Ovary (tissue), 7 donors: ENCODE measurements at regions not wholly inside any gene's neighbourhood (a gene's known extent, or its start where the extent isn't known, plus 50 kb on each side); places are given as distances from the start of the nearest gene placed in this dataset.

Source experiments
- DNase-seq, 5 donors: peaks; one replicate each; pipeline ENCODE4 v3.0.0-alpha.2; 2019 to 2020
- H3K27ac ChIP-seq, 2 donors: fragments of 200-600 bp; one replicate each; pipeline versions ENCODE4 v1.5.1 to v1.8.0; 2019 to 2022
- H3K27me3 ChIP-seq: fragments of 200-600 bp; one replicate; pipeline ENCODE4 v1.8.0; 2022
- H3K36me3 ChIP-seq: fragments of 200-600 bp; sonication (generic); one replicate; pipeline ENCODE4 v1.5.1; 2019
- H3K4me1 ChIP-seq: one replicate; pipeline ENCODE4 v1.8.1; 2013; ENCODE audit warnings: mild to moderate bottlenecking, moderate library complexity; ENCODE audit not compliant: insufficient read depth
- H3K4me3 ChIP-seq: fragments of 200-600 bp; sonication (generic); one replicate; pipeline ENCODE4 v1.5.1; 2017
- H3K9me3 ChIP-seq, 2 donors: fragments of 200-600 bp in 1 of 2; sonication (generic) in 1 of 2; one replicate each; pipeline versions ENCODE4 v1.5.1 to v1.8.1; 2013 to 2019; ENCODE audit warnings: mild to moderate bottlenecking in 1 of 2, moderate library complexity in 1 of 2
- CTCF ChIP-seq, 3 donors: fragments of 450-650 bp in 2 of 3; fragments of 200-600 bp in 1 of 3; IDR thresholded peaks; one replicate each; pipeline versions ENCODE4 v1.5.1 to v1.8.0; 2016 to 2022; ENCODE audit warnings: antibody characterized with exemption in 3 of 3, mild to moderate bottlenecking in 1 of 3
- EP300 ChIP-seq: sonication (generic); formaldehyde crosslinking; IDR thresholded peaks from one replicate; pipeline ENCODE4 v1.6.1; 2017; ENCODE audit warnings: antibody characterized with exemption
- POLR2A ChIP-seq: fragments of 450-650 bp; IDR thresholded peaks from one replicate; pipeline ENCODE4 v1.6.1; 2017; ENCODE audit warnings: antibody characterized with exemption, mild to moderate bottlenecking, moderate library complexity
- WGBS, 3 donors: extraction: QIAGEN DNeasy Blood & Tissue Kit in 1 of 3; methylation state at CpG; one replicate each; pipeline versions ENCODE4 v1.1.5 to v1.1.7; 2013 to 2017; 5-methylcytosine and 5-hydroxymethylcytosine counted together
- intact Hi-C, 4 donors: fragments of 100-400 bp; cut with DNase I; formaldehyde crosslinking; loops; one replicate each; pipeline versions ENCODE4 v1.11.0 to v1.15.1; 2022 to 2023
- donor health status: DM: no; HTN: no; CAD: no; lungs with moderate emphysema.
- donor health status: DM: no; HTN: no; CAD: no.
- donor health status: Bipolar disorder and iron deficiency.
- donor health status: DM: no; HTN: no; CAD: no.
- donor health status: DM: yes; HTN: yes; CAD: no.

- no peak for DNase-seq
- no peak for TF ChIP-seq POLR2A
- no peak for TF ChIP-seq CTCF (IDR thresholded peaks at IDR 0.05)
- no peak for TF ChIP-seq EP300
- no peak overlapping the region for H3K4me3 ChIP-seq
- no peaks in the 10 kb centered on the region for H3K36me3 ChIP-seq
- 70 to 82% (median 78%) methylated on average over 5 of the region's 5 CpGs for WGBS, 3 donors
- H3K9me3 ChIP-seq = no peaks in the 10 kb centered on the region
- H3K27ac ChIP-seq = no peak overlapping the region
- no peaks in the 10 kb centered on the region for H3K27me3 ChIP-seq
- intact Hi-C loops = no loop called here
- H3K4me1 ChIP-seq = no peaks in the 10 kb centered on the region
Observed at GRCh38 chr5:25963251-25964008, 1075.0 kb downstream of the CDH9 start.

- H3K27ac ChIP-seq = no peak overlapping the region
- H3K36me3 ChIP-seq = no peaks in the 10 kb centered on the region
- H3K4me1 ChIP-seq = no peaks in the 10 kb centered on the region
- 15 to 54% (median 18%) methylated on average over 2 of the region's 2 CpGs for WGBS, 3 donors
- no peak overlapping the region for H3K4me3 ChIP-seq
- intact Hi-C loops = no loop called here
- no peak for TF ChIP-seq POLR2A
- TF ChIP-seq CTCF (IDR thresholded peaks at IDR 0.05) = no peak
- no peak for TF ChIP-seq EP300
- no peak for DNase-seq
- no peaks in the 10 kb centered on the region for H3K27me3 ChIP-seq
- H3K9me3 ChIP-seq = no peaks in the 10 kb centered on the region
Observed at GRCh38 chr5:25955337-25955736, 1083.0 kb downstream of the CDH9 start.

- intact Hi-C loops = no loop called here
- no peaks in the 10 kb centered on the region for H3K9me3 ChIP-seq
- no peaks in the 10 kb centered on the region for H3K36me3 ChIP-seq
- no peak for DNase-seq
- H3K27me3 ChIP-seq = no peaks in the 10 kb centered on the region
- no peak overlapping the region for H3K27ac ChIP-seq
- no peak overlapping the region for H3K4me3 ChIP-seq
- 73 to 84% (median 82%) methylated on average over 4 of the region's 4 CpGs for WGBS, 3 donors
- no peaks in the 10 kb centered on the region for H3K4me1 ChIP-seq
- TF ChIP-seq EP300 = no peak
Observed at GRCh38 chr5:25950681-25951080, 1087.7 kb downstream of the CDH9 start.

GRCh38 chr5:25948278-25948677 is 1090.1 kb downstream of the CDH9 start:
- TF ChIP-seq EP300 (no peak), CTCF (IDR thresholded peaks at IDR 0.05) (no peak), POLR2A (no peak)
- WGBS, 3 donors = 80 to 93% (median 84%) methylated on average over 4 of the region's 4 CpGs
- no peaks in the 10 kb centered on the region for H3K4me1 ChIP-seq
- H3K27ac ChIP-seq = no peak overlapping the region
- no peaks in the 10 kb centered on the region for H3K27me3 ChIP-seq
- H3K36me3 ChIP-seq = no peaks in the 10 kb centered on the region
- H3K9me3 ChIP-seq = no peaks in the 10 kb centered on the region
- H3K4me3 ChIP-seq = no peak overlapping the region
- intact Hi-C loops = loop anchor here in 1 of 4 donors (2.0 kb wide), 1 partner anchor 27 kb away; no protein-coding TSS in a partner anchor
- no peak for DNase-seq

GRCh38 chr5:25944786-25945185 is 1093.6 kb downstream of the CDH9 start:
- Histone ChIP-seq H3K27me3 (no peaks in the 10 kb centered on the region), H3K9me3 (no peaks in the 10 kb centered on the region), H3K4me3 (no peak overlapping the region), H3K36me3 (no peaks in the 10 kb centered on the region), H3K4me1 (no peaks in the 10 kb centered on the region), H3K27ac (no peak overlapping the region)
- WGBS, 3 donors = 56 to 61% (median 57%) methylated on average over 2 of the region's 2 CpGs
- TF ChIP-seq CTCF (IDR thresholded peaks at IDR 0.05) = no peak
- no peak for TF ChIP-seq POLR2A
- no peak for TF ChIP-seq EP300
- no peak for DNase-seq
- intact Hi-C loops = no loop called here
